B cell (primary cell): ENCODE measurements at regions not wholly inside any gene's neighbourhood (a gene's known extent, or its start where the extent isn't known, plus 50 kb on each side); places are given as distances from the start of the nearest gene placed in this dataset.

Experiments used
- CTCF ChIP-seq: fragments of 200-600 bp; IDR thresholded peaks from one replicate; pipeline ENCODE4 v1.8.0; 2022; ENCODE audit warnings: antibody characterized with exemption, mild to moderate bottlenecking
- EZH2 ChIP-seq: IDR thresholded peaks from 2 replicates; pipeline ENCODE4 v1.6.1; 2012; ENCODE audit warnings: borderline replicate concordance, low read depth, mild to moderate bottlenecking, moderate library complexity, low read length; ENCODE audit not compliant: insufficient read depth, poor library complexity, severe bottlenecking

- no peak for TF ChIP-seq CTCF
- no peak for TF ChIP-seq EZH2
Measured at GRCh38 chr4:119774840-119775239, 146.2 kb upstream of the PDE5A start.
